HFFc6 (cell line): ENCODE measurements at regions not wholly inside any gene's neighbourhood (a gene's known extent, or its start where the extent isn't known, plus 50 kb on each side); places are given as distances from the start of the nearest gene placed in this dataset.

Experiments
- DNase-seq: peaks from one replicate; pipeline ENCODE4 v3.0.0-alpha.2; 2018
- H3K27ac Mint-ChIP-seq: 2 replicates; pipeline ENCODE4 v1.8.0; 2020; ENCODE audit warnings: mild to moderate bottlenecking, mixed read lengths
- H3K27me3 Mint-ChIP-seq: 2 replicates; pipeline ENCODE4 v1.8.0; 2021; ENCODE audit warnings: mild to moderate bottlenecking, moderate library complexity, mixed read lengths; ENCODE audit not compliant: insufficient read depth
- H3K36me3 Mint-ChIP-seq: 2 replicates; pipeline ENCODE4 v1.8.0; 2021; ENCODE audit warnings: low read depth, mixed read lengths
- H3K4me1 Mint-ChIP-seq: 2 replicates; pipeline ENCODE4 v1.8.0; 2020; ENCODE audit warnings: low read depth, mixed read lengths
- H3K4me3 Mint-ChIP-seq: 2 replicates; pipeline ENCODE4 v1.8.0; 2020; ENCODE audit warnings: mild to moderate bottlenecking, moderate library complexity, mixed read lengths
- H3K9me3 Mint-ChIP-seq: 2 replicates; pipeline ENCODE4 v1.8.0; 2020; ENCODE audit warnings: mild to moderate bottlenecking, mixed read lengths
- TF ChIP-seq, protein P1 (sequence below): fragments of 200-600 bp; sonication (generic); IDR thresholded peaks from 2 replicates; pipeline ENCODE4 v1.5.0; 2021; ENCODE audit warnings: antibody characterized with exemption, mild to moderate bottlenecking

DNA sequence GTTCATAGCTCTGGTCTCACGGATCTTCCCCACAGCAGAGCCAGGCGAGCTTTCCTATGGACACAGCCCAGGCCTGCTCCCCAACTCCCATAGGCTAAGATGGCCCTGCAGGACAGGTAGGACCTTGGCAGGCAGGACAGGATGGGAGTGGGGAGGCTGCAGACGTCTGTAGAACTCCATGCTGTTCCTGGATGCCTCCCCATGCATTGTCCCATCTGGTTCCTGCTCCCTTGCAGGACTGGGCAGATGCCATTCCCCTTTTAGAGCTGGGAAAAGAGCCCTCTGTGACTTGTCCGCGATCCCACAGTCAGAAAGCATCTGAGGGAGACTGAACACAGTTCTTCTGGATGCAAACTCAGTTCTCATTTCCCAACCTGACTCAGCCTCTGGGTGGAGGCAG lies 71.9 kb upstream of the ATP5PO start:
- Mint-ChIP-seq H3K27me3 (peaks cover 8% of the 10 kb centered on the region), H3K4me3 (no peak overlapping the region), H3K36me3 (no peaks in the 10 kb centered on the region), H3K9me3 (no peaks in the 10 kb centered on the region; the same call in 1 of the 2 replicates), H3K4me1 (peaks cover 10% of the 10 kb centered on the region), H3K27ac (no peak overlapping the region)
- TF ChIP-seq, protein P1, sequence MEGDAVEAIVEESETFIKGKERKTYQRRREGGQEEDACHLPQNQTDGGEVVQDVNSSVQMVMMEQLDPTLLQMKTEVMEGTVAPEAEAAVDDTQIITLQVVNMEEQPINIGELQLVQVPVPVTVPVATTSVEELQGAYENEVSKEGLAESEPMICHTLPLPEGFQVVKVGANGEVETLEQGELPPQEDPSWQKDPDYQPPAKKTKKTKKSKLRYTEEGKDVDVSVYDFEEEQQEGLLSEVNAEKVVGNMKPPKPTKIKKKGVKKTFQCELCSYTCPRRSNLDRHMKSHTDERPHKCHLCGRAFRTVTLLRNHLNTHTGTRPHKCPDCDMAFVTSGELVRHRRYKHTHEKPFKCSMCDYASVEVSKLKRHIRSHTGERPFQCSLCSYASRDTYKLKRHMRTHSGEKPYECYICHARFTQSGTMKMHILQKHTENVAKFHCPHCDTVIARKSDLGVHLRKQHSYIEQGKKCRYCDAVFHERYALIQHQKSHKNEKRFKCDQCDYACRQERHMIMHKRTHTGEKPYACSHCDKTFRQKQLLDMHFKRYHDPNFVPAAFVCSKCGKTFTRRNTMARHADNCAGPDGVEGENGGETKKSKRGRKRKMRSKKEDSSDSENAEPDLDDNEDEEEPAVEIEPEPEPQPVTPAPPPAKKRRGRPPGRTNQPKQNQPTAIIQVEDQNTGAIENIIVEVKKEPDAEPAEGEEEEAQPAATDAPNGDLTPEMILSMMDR, result no peak
- DNase-seq, result no peak

DNA sequence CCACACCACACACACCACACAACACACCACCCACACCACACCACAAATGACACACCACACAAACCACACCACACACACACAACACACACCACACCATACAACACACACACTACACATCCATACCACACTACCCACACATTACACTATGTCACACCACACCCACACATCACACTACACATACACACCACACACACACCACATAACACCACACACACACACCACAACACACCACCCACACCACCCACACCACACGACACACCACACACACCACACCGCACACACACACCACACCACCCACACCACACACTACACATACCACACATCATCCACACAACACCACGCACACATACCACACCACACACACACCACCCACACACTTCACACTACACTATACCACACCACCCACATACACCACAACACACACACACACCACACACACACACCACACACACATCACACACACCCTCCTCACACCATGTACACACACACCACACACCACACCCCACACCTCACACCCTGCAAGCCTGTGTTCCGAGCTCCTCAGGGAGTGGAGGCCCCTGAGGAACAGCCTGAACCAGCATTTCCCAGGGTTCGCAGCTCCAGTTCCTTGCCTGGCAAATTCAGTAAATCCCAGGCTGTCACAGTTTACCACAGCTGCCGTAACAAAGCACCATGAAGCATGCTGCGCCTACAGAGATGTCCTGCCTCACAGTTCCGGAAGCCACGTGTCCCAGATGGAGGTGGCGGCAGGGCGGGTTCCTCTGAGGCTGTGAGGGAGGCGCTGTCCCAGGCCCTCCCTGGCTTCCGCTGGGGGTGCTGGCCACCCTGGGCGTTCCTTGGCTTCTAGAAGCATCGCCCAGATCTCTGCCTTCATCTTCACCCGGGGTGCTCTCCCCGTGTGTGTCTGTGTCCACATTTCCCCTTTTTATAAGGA lies 69.8 kb upstream of the ATP5PO start:
- Mint-ChIP-seq H3K9me3 (no peaks in the 10 kb centered on the region), H3K27me3 (peaks cover 5% of the 10 kb centered on the region), H3K27ac (no peak overlapping the region), H3K4me1 (peaks cover 7% of the 10 kb centered on the region; the same call in 1 of the 2 replicates), H3K4me3 (no peak overlapping the region), H3K36me3 (peaks cover 5% of the 10 kb centered on the region; the same call in 1 of the 2 replicates)
- TF ChIP-seq, protein P1, result no peak
- DNase-seq, result no peak

DNA sequence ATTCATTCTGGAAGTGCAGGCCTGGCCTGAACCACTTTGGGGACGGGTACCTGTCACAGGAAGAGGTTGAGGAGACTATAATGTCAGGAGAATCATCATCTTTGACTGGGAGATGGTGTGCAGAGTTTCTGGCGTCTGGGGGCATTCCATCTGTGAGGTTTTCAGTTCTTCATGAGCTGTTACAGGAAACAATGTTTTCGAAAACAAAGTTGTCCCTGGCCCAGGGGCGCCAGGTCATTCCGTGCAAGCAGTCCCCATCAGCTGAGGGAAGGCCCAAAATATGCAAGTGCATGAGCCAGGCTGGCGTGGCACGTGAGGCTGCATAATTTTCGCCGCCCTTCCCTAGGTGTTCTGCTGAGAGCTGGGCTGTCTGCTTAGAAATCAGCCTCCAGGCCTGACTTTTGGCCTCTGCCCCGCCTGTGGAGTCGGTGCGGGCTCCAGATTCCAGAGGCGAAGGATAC lies 68.4 kb upstream of the ATP5PO start:
- Mint-ChIP-seq H3K27ac (no peak overlapping the region), H3K27me3 (peaks cover 5% of the 10 kb centered on the region), H3K36me3 (peaks cover 5% of the 10 kb centered on the region; the same call in 1 of the 2 replicates), H3K4me3 (no peak overlapping the region), H3K4me1 (peaks cover 7% of the 10 kb centered on the region; the same call in 1 of the 2 replicates), H3K9me3 (no peaks in the 10 kb centered on the region)
- no peak for DNase-seq
- TF ChIP-seq, protein P1, result no peak

DNA sequence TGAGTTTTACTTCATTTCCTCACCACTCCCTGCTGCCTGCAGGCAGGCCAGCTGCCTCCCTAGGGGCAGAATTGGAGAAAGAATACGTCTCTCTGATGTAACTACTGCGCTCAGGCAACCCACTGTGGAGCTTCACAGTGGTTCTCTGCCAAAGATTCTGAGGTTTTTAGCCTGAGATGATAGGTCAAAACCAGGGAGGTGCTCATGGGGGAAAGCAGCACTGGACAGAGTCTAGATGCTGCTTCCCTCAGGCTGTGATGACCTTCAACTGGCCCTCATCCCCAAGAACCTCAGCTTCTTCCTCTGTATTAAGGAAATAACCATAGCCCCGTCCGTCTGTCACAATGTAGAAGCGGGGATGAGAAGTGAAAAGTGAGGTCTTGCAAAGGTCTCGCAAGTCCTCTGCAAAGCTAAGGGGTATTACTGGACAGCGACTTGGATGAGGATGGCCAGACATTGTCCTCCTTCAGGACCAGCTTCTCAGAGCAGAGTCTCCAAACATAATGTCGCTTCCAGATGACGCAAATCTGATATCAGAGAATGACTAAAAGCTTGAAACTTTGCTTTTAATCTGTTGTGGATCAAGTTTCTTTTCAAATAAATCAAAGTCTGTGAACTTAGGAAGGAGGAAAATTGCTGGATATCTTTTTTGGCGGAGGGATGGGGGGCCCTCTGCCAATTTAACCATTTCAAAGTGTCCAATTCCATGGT lies 65.9 kb upstream of the ATP5PO start:
- Mint-ChIP-seq H3K9me3 (no peaks in the 10 kb centered on the region), H3K4me1 (peaks cover 28% of the 10 kb centered on the region), H3K27me3 (peaks cover 3% of the 10 kb centered on the region), H3K27ac (no peak overlapping the region), H3K4me3 (no peak overlapping the region), H3K36me3 (peaks cover 5% of the 10 kb centered on the region; the same call in 1 of the 2 replicates)
- TF ChIP-seq, protein P1, result no peak
- DNase-seq, result no peak

GRCh38 chr21:33980276-33980916 lies 64.8 kb upstream of the ATP5PO start:
- TF ChIP-seq, protein P1, result no peak
- H3K27me3 Mint-ChIP-seq, result no peaks in the 10 kb centered on the region; the same call in 1 of the 2 replicates
- peaks cover 5% of the 10 kb centered on the region; the same call in 1 of the 2 replicates for H3K36me3 Mint-ChIP-seq
- no peak overlapping the region for H3K4me3 Mint-ChIP-seq
- H3K9me3 Mint-ChIP-seq, result no peaks in the 10 kb centered on the region
- no peak for DNase-seq
- no peak overlapping the region for H3K27ac Mint-ChIP-seq
- peaks cover 40% of the 10 kb centered on the region for H3K4me1 Mint-ChIP-seq
